SK-N-SH (cell line): ENCODE measurements at regions not wholly inside any gene's neighbourhood (a gene's known extent, or its start where the extent isn't known, plus 50 kb on each side); places are given as distances from the start of the nearest gene placed in this dataset.

Source experiments
- CTCF ChIA-PET: fragments of 300-600, 350-600 bp; formaldehyde crosslinking; extraction: SDS; loops from one replicate; lab custom pipeline; 2021; lab: Yijun Ruan, JAX
- POLR2A ChIA-PET: fragments of 350-600 bp; sonication (Branson Sonifier 250); formaldehyde crosslinking; extraction: SDS; loops from one replicate; lab custom pipeline; 2020; ENCODE audit warnings: antibody characterized with exemption, inconsistent platforms; lab: Yijun Ruan, JAX
- DNase-seq: peaks from one replicate; pipeline ENCODE4 v3.0.0; 2012
- H2AFZ ChIP-seq: fragments of 200-600 bp; sonication (generic); 2 replicates; pipeline ENCODE4 v1.8.1; 2016; ENCODE audit warnings: antibody characterized with exemption, mild to moderate bottlenecking, low read depth
- H3F3A ChIP-seq: fragments of 200-600 bp; sonication (generic); replicated peaks from 2 replicates; pipeline ENCODE3; 2016; ENCODE audit warnings: antibody characterized with exemption, mild to moderate bottlenecking; ENCODE audit not compliant: insufficient read depth
- H3K27ac ChIP-seq, 2 experiments: fragments of 200-500 bp in 1 of 2; fragments of 200-600 bp in 1 of 2; sonication (Bioruptor generic) in 1 of 2; sonication (generic), shearing (Covaris generic) in 1 of 2; 2 replicates each; pipeline versions ENCODE4 v1.5.1 to v1.6.1; 2014 to 2016; ENCODE audit warnings: low read depth in 2 of 2, inconsistent platforms in 1 of 2, low read length in 1 of 2, mild to moderate bottlenecking in 1 of 2, mixed read lengths in 1 of 2
- H3K27me3 ChIP-seq: fragments of 200-600 bp; sonication (generic), shearing (Covaris generic); 2 replicates; pipeline ENCODE4 v1.6.1; 2016; ENCODE audit warnings: mixed run types; ENCODE audit not compliant: insufficient read depth
- H3K36me3 ChIP-seq, 2 experiments: fragments of 200-500 bp in 1 of 2; fragments of 200-600 bp in 1 of 2; sonication (Bioruptor generic) in 1 of 2; sonication (generic) in 1 of 2; replicated peaks in 1 of 2; 2 replicates each; pipeline versions ENCODE3 to v1.5.1; 2014 to 2016; ENCODE audit warnings: low read length in 1 of 2, mild to moderate bottlenecking in 1 of 2; ENCODE audit not compliant: insufficient read depth in 2 of 2, control insufficient read depth in 1 of 2
- H3K4me1 ChIP-seq, 2 experiments: fragments of 200-500 bp in 1 of 2; fragments of 200-600 bp in 1 of 2; sonication (Bioruptor generic) in 1 of 2; sonication (generic), shearing (Covaris generic) in 1 of 2; 2 replicates each; pipeline versions ENCODE4 v1.5.1 to v1.6.1; 2014 to 2016; ENCODE audit warnings: low read depth in 1 of 2, low read length in 1 of 2, mixed run types in 1 of 2; ENCODE audit not compliant: insufficient read depth in 2 of 2, control insufficient read depth in 1 of 2
- H3K4me2 ChIP-seq: fragments of 200-600 bp; sonication (generic), shearing (Covaris generic); 2 replicates; pipeline ENCODE4 v1.6.1; 2017; ENCODE audit warnings: mixed run types
- H3K4me3 ChIP-seq, 2 experiments: fragments of 200-500 bp in 1 of 2; fragments of 200-600 bp in 1 of 2; sonication (Bioruptor generic) in 1 of 2; sonication (generic), shearing (Covaris generic) in 1 of 2; 2 replicates each; pipeline versions ENCODE4 v1.5.1 to v1.8.1; 2014 to 2016; ENCODE audit warnings: low read depth in 2 of 2, inconsistent platforms in 1 of 2, low read length in 1 of 2, mild to moderate bottlenecking in 1 of 2, mixed read lengths in 1 of 2, moderate library complexity in 1 of 2
- H3K79me2 ChIP-seq: fragments of 200-600 bp; sonication (generic); 2 replicates; pipeline ENCODE4 v1.8.1; 2017; ENCODE audit warnings: mild to moderate bottlenecking; ENCODE audit not compliant: insufficient read depth
- H3K9ac ChIP-seq: fragments of 200-600 bp; sonication (generic); 2 replicates; pipeline ENCODE4 v1.6.1; 2017; ENCODE audit warnings: mixed run types
- H3K9me2 ChIP-seq: fragments of 200-600 bp; sonication (generic); 2 replicates; pipeline ENCODE4 v1.6.1; 2017; ENCODE audit warnings: mixed run types
- H3K9me3 ChIP-seq: fragments of 200-600 bp; sonication (generic); 2 replicates; pipeline ENCODE4 v1.6.1; 2017; ENCODE audit warnings: mixed run types, mild to moderate bottlenecking, moderate library complexity
- H4K20me1 ChIP-seq: fragments of 200-600 bp; sonication (generic); 2 replicates; pipeline ENCODE4 v1.6.1; 2017; ENCODE audit warnings: mild to moderate bottlenecking, mixed run types; ENCODE audit not compliant: insufficient read depth
- ELF1 ChIP-seq: IDR thresholded peaks from 2 replicates; pipeline ENCODE4 v1.4.0; 2012
- EP300 ChIP-seq, 2 experiments: IDR thresholded peaks; 2 replicates each; pipeline versions ENCODE4 v1.4.0 to v1.6.1; 2012; ENCODE audit warnings: borderline replicate concordance in 1 of 2, low read depth in 1 of 2, low read length in 1 of 2
- FOSL2 ChIP-seq: IDR thresholded peaks from 2 replicates; pipeline ENCODE4 v1.4.0; 2012; ENCODE audit warnings: low read depth, mild to moderate bottlenecking, moderate library complexity, borderline replicate concordance
- FOXM1 ChIP-seq: IDR thresholded peaks from 2 replicates; pipeline ENCODE4 v1.4.0; 2012; ENCODE audit warnings: low read depth, mild to moderate bottlenecking
- MXI1 ChIP-seq: IDR thresholded peaks from 2 replicates; pipeline ENCODE4 v1.6.1; 2012; ENCODE audit warnings: mild to moderate bottlenecking, low read depth, low read length, improper control_type of control experiment
- TAF1 ChIP-seq: IDR thresholded peaks from 2 replicates; pipeline ENCODE4 v1.6.1; 2012; ENCODE audit warnings: low read depth, mild to moderate bottlenecking, low read length, moderate library complexity, borderline replicate concordance
- WGBS: methylation state at CpG from one replicate; pipeline ENCODE4 v1.1.6; 2017; ENCODE audit warnings: low lambda C conversion rate; 5-methylcytosine and 5-hydroxymethylcytosine counted together
- TF ChIP-seq, protein P1 (sequence below): fragments of 200-600 bp; sonication (generic); IDR thresholded peaks from 2 replicates; pipeline ENCODE4 v1.6.1; 2017; ENCODE audit warnings: antibody characterized with exemption, mild to moderate bottlenecking, moderate library complexity
- TF ChIP-seq, protein P2 (sequence below): IDR thresholded peaks from 2 replicates; pipeline ENCODE4 v1.4.0; 2012; ENCODE audit warnings: low read depth, borderline replicate concordance
- TF ChIP-seq, protein P3 (sequence below): IDR thresholded peaks from 2 replicates; pipeline ENCODE4 v1.4.0; 2012; ENCODE audit warnings: low read depth, borderline replicate concordance
- TF ChIP-seq, protein P4 (sequence below): fragments of 150-350 bp; IDR thresholded peaks from 2 replicates; pipeline ENCODE4 v1.6.1; 2017; ENCODE audit warnings: antibody characterized with exemption, low read length, low read depth, borderline replicate concordance
- TF ChIP-seq, protein P5 (sequence below): IDR thresholded peaks from 2 replicates; pipeline ENCODE4; 2012

DNA sequence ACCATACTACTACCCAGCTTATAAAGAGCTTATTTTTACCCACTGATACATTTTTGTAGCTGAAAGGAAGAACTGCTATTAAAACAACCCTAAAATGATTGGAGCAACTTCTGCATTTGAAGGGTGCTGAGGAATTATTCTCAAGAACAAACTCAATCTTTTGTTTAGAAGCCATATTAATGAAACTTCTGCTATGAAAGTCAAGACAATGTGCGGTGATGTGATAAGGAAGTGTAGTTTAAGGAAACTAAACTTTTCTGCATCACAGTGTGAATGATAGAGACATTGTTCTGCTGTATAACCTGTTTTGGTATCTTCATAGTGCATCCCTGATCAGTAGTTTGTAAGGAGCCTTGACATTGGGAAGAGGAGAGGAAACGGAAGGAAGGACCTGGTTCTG is 408.5 kb downstream of the TMEM38B start:
- Histone ChIP-seq H3K9ac (no peak overlapping the region), H4K20me1 (no peaks in the 10 kb centered on the region), H2AFZ (no peak overlapping the region), H3K9me2 (no peaks in the 10 kb centered on the region), H3K27me3 (no peaks in the 10 kb centered on the region), H3K27ac (no peak overlapping the region), H3K79me2 (no peaks in the 10 kb centered on the region), H3F3A (no peaks in the 10 kb centered on the region), H3K9me3 (no peaks in the 10 kb centered on the region), H3K4me1 (no peaks in the 10 kb centered on the region), H3K36me3 (no peaks in the 10 kb centered on the region), H3K4me3 (no peak overlapping the region), H3K4me2 (no peak overlapping the region)
- TF ChIP-seq FOXM1 (no peak), FOSL2 (no peak), TAF1 (no peak)
- TF ChIP-seq, protein P1, sequence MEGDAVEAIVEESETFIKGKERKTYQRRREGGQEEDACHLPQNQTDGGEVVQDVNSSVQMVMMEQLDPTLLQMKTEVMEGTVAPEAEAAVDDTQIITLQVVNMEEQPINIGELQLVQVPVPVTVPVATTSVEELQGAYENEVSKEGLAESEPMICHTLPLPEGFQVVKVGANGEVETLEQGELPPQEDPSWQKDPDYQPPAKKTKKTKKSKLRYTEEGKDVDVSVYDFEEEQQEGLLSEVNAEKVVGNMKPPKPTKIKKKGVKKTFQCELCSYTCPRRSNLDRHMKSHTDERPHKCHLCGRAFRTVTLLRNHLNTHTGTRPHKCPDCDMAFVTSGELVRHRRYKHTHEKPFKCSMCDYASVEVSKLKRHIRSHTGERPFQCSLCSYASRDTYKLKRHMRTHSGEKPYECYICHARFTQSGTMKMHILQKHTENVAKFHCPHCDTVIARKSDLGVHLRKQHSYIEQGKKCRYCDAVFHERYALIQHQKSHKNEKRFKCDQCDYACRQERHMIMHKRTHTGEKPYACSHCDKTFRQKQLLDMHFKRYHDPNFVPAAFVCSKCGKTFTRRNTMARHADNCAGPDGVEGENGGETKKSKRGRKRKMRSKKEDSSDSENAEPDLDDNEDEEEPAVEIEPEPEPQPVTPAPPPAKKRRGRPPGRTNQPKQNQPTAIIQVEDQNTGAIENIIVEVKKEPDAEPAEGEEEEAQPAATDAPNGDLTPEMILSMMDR = no peak
- CTCF ChIA-PET = no interaction called here
- 60% methylated on average over 2 of the region's 2 CpGs for WGBS
- no peak for DNase-seq
- POLR2A ChIA-PET = interaction anchor here (0.6 kb wide), 1 partner anchor 295 kb away, joined by 3 read pairs; no protein-coding TSS in a partner anchor

DNA sequence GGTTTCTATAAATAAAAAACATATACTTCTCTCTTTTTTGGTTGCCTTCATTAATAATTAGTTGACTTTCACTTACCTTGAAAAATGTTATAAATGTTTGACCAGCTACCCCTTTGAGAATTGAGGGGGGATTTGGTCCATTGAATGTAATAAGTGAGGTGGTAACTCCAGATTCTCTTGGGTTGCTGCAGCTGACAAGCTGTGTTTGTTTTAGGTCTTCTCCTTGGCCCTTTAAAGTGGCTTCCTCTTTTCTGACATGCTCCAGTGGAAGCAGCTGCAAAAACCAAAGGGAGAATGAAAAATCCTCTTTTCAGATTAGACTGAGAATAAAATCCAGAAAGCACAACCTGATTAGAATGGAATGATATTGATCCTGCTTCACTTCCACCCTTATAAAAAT is 410.5 kb downstream of the TMEM38B start:
- Histone ChIP-seq H3K9ac (no peak overlapping the region), H3F3A (no peaks in the 10 kb centered on the region), H4K20me1 (no peaks in the 10 kb centered on the region), H3K27ac (no peak overlapping the region), H3K9me2 (no peaks in the 10 kb centered on the region), H3K36me3 (no peaks in the 10 kb centered on the region), H2AFZ (no peak overlapping the region), H3K79me2 (no peaks in the 10 kb centered on the region), H3K4me2 (no peak overlapping the region), H3K9me3 (no peaks in the 10 kb centered on the region), H3K27me3 (no peaks in the 10 kb centered on the region), H3K4me3 (no peak overlapping the region), H3K4me1 (no peaks in the 10 kb centered on the region)
- ChIA-PET CTCF (interaction anchor here (0.7 to 1.2 kb wide), 2 partner anchors 8 to 958 kb away, joined by 3 read pairs; no protein-coding TSS in a partner anchor), POLR2A (no interaction called here)
- DNase-seq = no peak
- TF ChIP-seq, protein P2, sequence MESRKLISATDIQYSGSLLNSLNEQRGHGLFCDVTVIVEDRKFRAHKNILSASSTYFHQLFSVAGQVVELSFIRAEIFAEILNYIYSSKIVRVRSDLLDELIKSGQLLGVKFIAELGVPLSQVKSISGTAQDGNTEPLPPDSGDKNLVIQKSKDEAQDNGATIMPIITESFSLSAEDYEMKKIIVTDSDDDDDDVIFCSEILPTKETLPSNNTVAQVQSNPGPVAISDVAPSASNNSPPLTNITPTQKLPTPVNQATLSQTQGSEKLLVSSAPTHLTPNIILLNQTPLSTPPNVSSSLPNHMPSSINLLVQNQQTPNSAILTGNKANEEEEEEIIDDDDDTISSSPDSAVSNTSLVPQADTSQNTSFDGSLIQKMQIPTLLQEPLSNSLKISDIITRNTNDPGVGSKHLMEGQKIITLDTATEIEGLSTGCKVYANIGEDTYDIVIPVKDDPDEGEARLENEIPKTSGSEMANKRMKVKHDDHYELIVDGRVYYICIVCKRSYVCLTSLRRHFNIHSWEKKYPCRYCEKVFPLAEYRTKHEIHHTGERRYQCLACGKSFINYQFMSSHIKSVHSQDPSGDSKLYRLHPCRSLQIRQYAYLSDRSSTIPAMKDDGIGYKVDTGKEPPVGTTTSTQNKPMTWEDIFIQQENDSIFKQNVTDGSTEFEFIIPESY = no peak
- TF ChIP-seq, protein P3, sequence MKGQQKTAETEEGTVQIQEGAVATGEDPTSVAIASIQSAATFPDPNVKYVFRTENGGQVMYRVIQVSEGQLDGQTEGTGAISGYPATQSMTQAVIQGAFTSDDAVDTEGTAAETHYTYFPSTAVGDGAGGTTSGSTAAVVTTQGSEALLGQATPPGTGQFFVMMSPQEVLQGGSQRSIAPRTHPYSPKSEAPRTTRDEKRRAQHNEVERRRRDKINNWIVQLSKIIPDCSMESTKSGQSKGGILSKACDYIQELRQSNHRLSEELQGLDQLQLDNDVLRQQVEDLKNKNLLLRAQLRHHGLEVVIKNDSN = no peak
- TF ChIP-seq FOXM1 = no peak
- no peak for TF ChIP-seq ELF1
- TF ChIP-seq EP300 (IDR thresholded peaks at IDR 0.05; ENCODE audit: borderline replicate concordance in 1 of 2, low read depth in 1 of 2, low read length in 1 of 2) = no peak
- TF ChIP-seq, protein P4, sequence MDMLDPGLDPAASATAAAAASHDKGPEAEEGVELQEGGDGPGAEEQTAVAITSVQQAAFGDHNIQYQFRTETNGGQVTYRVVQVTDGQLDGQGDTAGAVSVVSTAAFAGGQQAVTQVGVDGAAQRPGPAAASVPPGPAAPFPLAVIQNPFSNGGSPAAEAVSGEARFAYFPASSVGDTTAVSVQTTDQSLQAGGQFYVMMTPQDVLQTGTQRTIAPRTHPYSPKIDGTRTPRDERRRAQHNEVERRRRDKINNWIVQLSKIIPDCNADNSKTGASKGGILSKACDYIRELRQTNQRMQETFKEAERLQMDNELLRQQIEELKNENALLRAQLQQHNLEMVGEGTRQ = no peak
- TF ChIP-seq, protein P5, sequence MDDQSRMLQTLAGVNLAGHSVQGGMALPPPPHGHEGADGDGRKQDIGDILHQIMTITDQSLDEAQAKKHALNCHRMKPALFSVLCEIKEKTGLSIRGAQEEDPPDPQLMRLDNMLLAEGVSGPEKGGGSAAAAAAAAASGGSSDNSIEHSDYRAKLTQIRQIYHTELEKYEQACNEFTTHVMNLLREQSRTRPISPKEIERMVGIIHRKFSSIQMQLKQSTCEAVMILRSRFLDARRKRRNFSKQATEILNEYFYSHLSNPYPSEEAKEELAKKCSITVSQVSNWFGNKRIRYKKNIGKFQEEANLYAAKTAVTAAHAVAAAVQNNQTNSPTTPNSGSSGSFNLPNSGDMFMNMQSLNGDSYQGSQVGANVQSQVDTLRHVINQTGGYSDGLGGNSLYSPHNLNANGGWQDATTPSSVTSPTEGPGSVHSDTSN = no peak
- no peak for TF ChIP-seq MXI1
